ENCODE measurements at regions not wholly inside any gene's neighbourhood (a gene's known extent, or its start where the extent isn't known, plus 50 kb on each side); places are given as distances from the start of the nearest gene placed in this dataset.

DNA sequence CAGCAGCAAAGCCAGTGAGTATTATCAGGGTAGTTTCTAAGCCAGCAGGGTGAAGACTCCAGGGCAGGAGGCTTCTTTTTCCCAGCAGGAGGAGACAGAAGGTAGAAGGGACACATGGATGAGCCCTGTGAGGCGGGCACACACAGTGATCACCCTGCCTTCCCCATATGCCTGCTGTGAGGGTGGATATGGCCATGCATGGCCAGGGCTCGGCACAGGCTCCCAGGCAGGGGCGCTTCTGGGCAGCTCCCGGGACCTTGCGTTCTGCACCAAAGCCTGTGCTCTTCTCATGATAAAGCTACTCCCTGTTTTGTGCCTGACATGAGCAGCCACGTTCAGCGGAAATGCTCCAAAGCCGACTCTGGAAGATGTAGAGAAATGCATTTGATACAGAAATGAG is 807.2 kb downstream of the TYW1 start (continued):
- TF ChIP-seq GABPA (IDR thresholded peaks at IDR 0.05; ENCODE audit: borderline replicate concordance, insufficient read depth, low read length) (no peak), GTF2F1 (IDR thresholded peaks at IDR 0.05; ENCODE audit: borderline replicate concordance, low read depth, low read length) (no peak)
- TF ChIP-seq, protein P1, sequence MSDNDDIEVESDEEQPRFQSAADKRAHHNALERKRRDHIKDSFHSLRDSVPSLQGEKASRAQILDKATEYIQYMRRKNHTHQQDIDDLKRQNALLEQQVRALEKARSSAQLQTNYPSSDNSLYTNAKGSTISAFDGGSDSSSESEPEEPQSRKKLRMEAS (IDR thresholded peaks at IDR 0.05), result no peak

Measured in H1 (cell line).